ENCODE measurements at regions not wholly inside any gene's neighbourhood (a gene's known extent, or its start where the extent isn't known, plus 50 kb on each side); places are given as distances from the start of the nearest gene placed in this dataset.

GRCh38 chr2:105600037-105600442 lies 144.7 kb upstream of the NCK2 start:
- TF ChIP-seq CTCF (conservative IDR thresholded peaks at IDR 0.05; ENCODE audit: low read depth, low read length) (no peak), POLR2A (IDR thresholded peaks at IDR 0.05; ENCODE audit: low read depth, low read length) (no peak), FOS (IDR thresholded peaks at IDR 0.05; ENCODE audit: low read depth, low read length) (no peak), SMC3 (IDR thresholded peaks at IDR 0.05; ENCODE audit: low read depth, low read length) (no peak), BHLHE40 (IDR thresholded peaks at IDR 0.05; ENCODE audit: low read depth, low read length) (no peak), MAFK (IDR thresholded peaks at IDR 0.05; ENCODE audit: low read depth, low read length) (no peak), RAD21 (IDR thresholded peaks at IDR 0.05; ENCODE audit: low read length) (no peak), CEBPB (IDR thresholded peaks at IDR 0.05; ENCODE audit: low read depth, low read length) (no peak)
